ENCODE measurements at regions not wholly inside any gene's neighbourhood (a gene's known extent, or its start where the extent isn't known, plus 50 kb on each side); places are given as distances from the start of the nearest gene placed in this dataset. TPM values are rescaled to one million over a fixed set of nuclear protein-coding genes. Genes with fewer than 3 reads are reported as not detected.

- Histone ChIP-seq H2BK15ac (replicated peaks; ENCODE audit: low read depth) (no peak overlapping the region), H2BK5ac (ENCODE audit: low read length) (no peak overlapping the region), H3K4me1 (ENCODE audit: control insufficient read depth, low read depth, low read length) (no peaks in the 10 kb centered on the region), H4K5ac (ENCODE audit: low read length) (no peak overlapping the region), H3K27me3 (ENCODE audit: insufficient read depth, low read length, poor library complexity) (no peaks in the 10 kb centered on the region), H3K4me2 (ENCODE audit: low read length) (no peak overlapping the region), H3K4ac (ENCODE audit: low read depth, low read length) (no peak overlapping the region), H3K18ac (ENCODE audit: low read length) (no peak overlapping the region), H3K23ac (ENCODE audit: low read length) (no peak overlapping the region), H3K79me1 (ENCODE audit: low read length) (no peaks in the 10 kb centered on the region), H3K79me2 (ENCODE audit: control insufficient read depth, insufficient read depth, low read length) (no peaks in the 10 kb centered on the region), H3K36me3 (ENCODE audit: control insufficient read depth, insufficient read depth, low read length) (no peaks in the 10 kb centered on the region), H2AK5ac (ENCODE audit: low read length) (no peak overlapping the region), H3K56ac (ENCODE audit: low read length) (no peak overlapping the region), H3K27ac (ENCODE audit: low read depth, low read length) (no peak overlapping the region), H3K4me3 (ENCODE audit: low read length) (no peak overlapping the region), H4K8ac (ENCODE audit: low read depth, low read length) (no peak overlapping the region), H3K9ac (ENCODE audit: low read length) (no peak overlapping the region), H2BK120ac (ENCODE audit: low read depth, low read length) (no peak overlapping the region)
- WGBS (ENCODE audit: extremely low coverage, insufficient coverage, low lambda C conversion rate): no CpG with 5 or more reads among the region's 81 CpGs
- no peak for DNase-seq
These were observed 58.9 kb upstream of the NUPR2 start for GRCh38 chr7:56174875-56175760.

- WGBS (ENCODE audit: extremely low coverage, insufficient coverage, low lambda C conversion rate): no CpG with 5 or more reads among the region's 36 CpGs
- H3K9ac ChIP-seq (ENCODE audit: low read length): no peak overlapping the region
- no peak overlapping the region for H4K8ac ChIP-seq (ENCODE audit: low read depth, low read length)
These were observed 58.2 kb upstream of the NUPR2 start for GRCh38 chr7:56174346-56174874.

More at GRCh38 chr7:56174346-56174874, 58.2 kb upstream of the NUPR2 start:
- Histone ChIP-seq H3K18ac (ENCODE audit: low read length) (no peak overlapping the region), H3K56ac (ENCODE audit: low read length) (no peak overlapping the region), H3K36me3 (ENCODE audit: control insufficient read depth, insufficient read depth, low read length) (no peaks in the 10 kb centered on the region), H3K79me1 (ENCODE audit: low read length) (no peaks in the 10 kb centered on the region), H2BK15ac (replicated peaks; ENCODE audit: low read depth) (no peak overlapping the region), H2BK120ac (ENCODE audit: low read depth, low read length) (no peak overlapping the region), H2AK5ac (ENCODE audit: low read length) (no peak overlapping the region), H3K4me3 (ENCODE audit: low read length) (no peak overlapping the region), H3K27me3 (ENCODE audit: insufficient read depth, low read length, poor library complexity) (no peaks in the 10 kb centered on the region), H3K79me2 (ENCODE audit: control insufficient read depth, insufficient read depth, low read length) (no peaks in the 10 kb centered on the region), H3K4me1 (ENCODE audit: control insufficient read depth, low read depth, low read length) (no peaks in the 10 kb centered on the region), H3K27ac (ENCODE audit: low read depth, low read length) (no peak overlapping the region), H3K23ac (ENCODE audit: low read length) (no peak overlapping the region), H3K4ac (ENCODE audit: low read depth, low read length) (no peak overlapping the region), H2BK5ac (ENCODE audit: low read length) (no peak overlapping the region), H3K4me2 (ENCODE audit: low read length) (no peak overlapping the region), H4K5ac (ENCODE audit: low read length) (no peak overlapping the region)
- DNase-seq: no peak

Small RNAs in the stretch of these regions (small RNA-seq; reads per million reads assigned to genes)
- gene AC092447.9 (ENCODE audit: insufficient read depth) (not detected), gene RNU6-1052P (ENCODE audit: insufficient read depth) (not detected), gene RNU6-1335P (ENCODE audit: insufficient read depth) (not detected), gene SEPT14P24 (ENCODE audit: insufficient read depth) (not detected)

All from mesendoderm (in vitro differentiated cells).